ENCODE measurements at regions not wholly inside any gene's neighbourhood (a gene's known extent, or its start where the extent isn't known, plus 50 kb on each side); places are given as distances from the start of the nearest gene placed in this dataset.

DNA sequence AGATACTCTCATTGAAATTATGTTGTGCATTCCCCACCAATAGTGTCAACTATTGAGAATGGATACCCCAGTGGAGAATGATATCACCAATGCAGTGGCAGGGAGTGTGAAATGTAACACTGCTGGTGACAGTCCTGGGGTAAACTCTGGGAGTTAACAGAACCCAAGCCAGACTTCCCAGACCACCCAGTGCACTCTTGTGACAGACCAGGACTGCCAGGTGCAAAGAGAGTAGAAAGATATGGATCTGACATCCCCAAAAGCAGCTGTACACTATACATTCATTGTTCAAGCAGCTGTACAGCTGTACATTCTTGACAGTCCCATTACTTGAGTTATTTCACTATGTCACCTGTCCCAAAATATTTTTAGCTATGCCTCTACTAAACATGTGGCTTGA lies 886.6 kb downstream of the DIAPH3 start:
- Histone ChIP-seq H3K9ac (ENCODE audit: extremely low read depth, insufficient read length, low read length) (no peak overlapping the region), H2AFZ (ENCODE audit: low read length) (no peak overlapping the region), H2AK5ac (ENCODE audit: insufficient read length, low read length) (no peak overlapping the region), H3K14ac (ENCODE audit: insufficient read depth, low read length) (no peak overlapping the region), H3K79me2 (ENCODE audit: insufficient read depth, low read length) (no peaks in the 10 kb centered on the region), H2BK15ac (ENCODE audit: low read depth, low read length) (no peak overlapping the region), H3K4me1 (ENCODE audit: insufficient read depth, low read length) (no peaks in the 10 kb centered on the region), H4K20me1 (ENCODE audit: control insufficient read depth, insufficient read depth, insufficient read length) (no peaks in the 10 kb centered on the region), H3K27ac (ENCODE audit: insufficient read length, low read depth, low read length) (no peak overlapping the region), H2BK20ac (ENCODE audit: low read depth, low read length, poor library complexity, severe bottlenecking) (no peak overlapping the region), H2BK12ac (ENCODE audit: insufficient read length, low read depth, low read length) (no peak overlapping the region), H3T11ph (ENCODE audit: low read length) (no peak overlapping the region), H2BK120ac (ENCODE audit: low read depth, low read length, poor library complexity, severe bottlenecking) (no peak overlapping the region), H3K23ac (ENCODE audit: insufficient read length, low read depth, low read length) (no peak overlapping the region), H4K8ac (replicated peaks; ENCODE audit: insufficient read length, low read depth, low read length) (no peak overlapping the region), H3K56ac (ENCODE audit: insufficient read length, low read depth, low read length) (no peak overlapping the region), H3K79me1 (ENCODE audit: insufficient read depth, low read depth, low read length, poor library complexity, severe bottlenecking) (no peaks in the 10 kb centered on the region), H4K91ac (ENCODE audit: insufficient read length, low read depth, low read length) (no peak overlapping the region), H3K9me3 (ENCODE audit: control insufficient read depth, low read depth, low read length) (no peaks in the 10 kb centered on the region), H4K5ac (ENCODE audit: insufficient read length, low read depth, low read length) (no peak overlapping the region), H3K23me2 (ENCODE audit: insufficient read length, low read depth, low read length, poor library complexity, severe bottlenecking) (no peaks in the 10 kb centered on the region), H3K4me2 (ENCODE audit: insufficient read depth, insufficient read length, low read length) (no peak overlapping the region), H3K27me3 (ENCODE audit: insufficient read depth, low read length) (no peaks in the 10 kb centered on the region; the same call in 1 of the 2 replicates), H3K4ac (ENCODE audit: low read depth, low read length) (no peak overlapping the region), H3K18ac (ENCODE audit: insufficient read length, low read depth, low read length) (no peak overlapping the region), H2BK5ac (ENCODE audit: insufficient read length, low read length) (no peak overlapping the region)
- peaks cover 4 to 7% of the 10 kb centered on the region in 2 experiments; a peak in 3 of 4 replicates for H3K4me1 Mint-ChIP-seq
- no peaks in the 10 kb centered on the region for H3K36me3 Mint-ChIP-seq (ENCODE audit: insufficient read depth in 1 of 3, low read depth in 3 of 3)
- H3K27ac Mint-ChIP-seq = no peak overlapping the region
- no peak overlapping the region for H3K4me3 Mint-ChIP-seq
- H3K27me3 Mint-ChIP-seq (ENCODE audit: low read depth) = peaks cover 47% of the 10 kb centered on the region
- TF ChIP-seq, protein P1, sequence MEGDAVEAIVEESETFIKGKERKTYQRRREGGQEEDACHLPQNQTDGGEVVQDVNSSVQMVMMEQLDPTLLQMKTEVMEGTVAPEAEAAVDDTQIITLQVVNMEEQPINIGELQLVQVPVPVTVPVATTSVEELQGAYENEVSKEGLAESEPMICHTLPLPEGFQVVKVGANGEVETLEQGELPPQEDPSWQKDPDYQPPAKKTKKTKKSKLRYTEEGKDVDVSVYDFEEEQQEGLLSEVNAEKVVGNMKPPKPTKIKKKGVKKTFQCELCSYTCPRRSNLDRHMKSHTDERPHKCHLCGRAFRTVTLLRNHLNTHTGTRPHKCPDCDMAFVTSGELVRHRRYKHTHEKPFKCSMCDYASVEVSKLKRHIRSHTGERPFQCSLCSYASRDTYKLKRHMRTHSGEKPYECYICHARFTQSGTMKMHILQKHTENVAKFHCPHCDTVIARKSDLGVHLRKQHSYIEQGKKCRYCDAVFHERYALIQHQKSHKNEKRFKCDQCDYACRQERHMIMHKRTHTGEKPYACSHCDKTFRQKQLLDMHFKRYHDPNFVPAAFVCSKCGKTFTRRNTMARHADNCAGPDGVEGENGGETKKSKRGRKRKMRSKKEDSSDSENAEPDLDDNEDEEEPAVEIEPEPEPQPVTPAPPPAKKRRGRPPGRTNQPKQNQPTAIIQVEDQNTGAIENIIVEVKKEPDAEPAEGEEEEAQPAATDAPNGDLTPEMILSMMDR (conservative IDR thresholded peaks at IDR 0.05) = no peak
- H3K9me3 Mint-ChIP-seq = no peaks in the 10 kb centered on the region
- DNase-seq = no peak
